ENCODE measurements at regions not wholly inside any gene's neighbourhood (a gene's known extent, or its start where the extent isn't known, plus 50 kb on each side); places are given as distances from the start of the nearest gene placed in this dataset.

- H3K79me2 ChIP-seq (ENCODE audit: insufficient read depth, low read length), result no peaks in the 10 kb centered on the region
- no peaks in the 10 kb centered on the region for H3K4me1 ChIP-seq (ENCODE audit: insufficient read depth, low read length)
- no peaks in the 10 kb centered on the region for H4K20me1 ChIP-seq (ENCODE audit: insufficient read depth, low read length)
- H2AFZ ChIP-seq (ENCODE audit: low read depth, low read length), result no peak overlapping the region
- H3K27ac ChIP-seq (ENCODE audit: low read length), result no peak overlapping the region
- TF ChIP-seq CTCF (IDR thresholded peaks at IDR 0.05; ENCODE audit: borderline replicate concordance, extremely low read depth, low read length, poor library complexity, severe bottlenecking), result no peak
- no peak for TF ChIP-seq EZH2 (IDR thresholded peaks at IDR 0.05; ENCODE audit: borderline replicate concordance, low read depth, low read length, severe bottlenecking)
- H3K36me3 ChIP-seq (ENCODE audit: insufficient read depth, low read length), result no peaks in the 10 kb centered on the region
- DNase-seq (no peak), ATAC-seq (ENCODE audit: insufficient read depth, low read depth) (no peak)
- H3K27me3 ChIP-seq (ENCODE audit: insufficient read depth, low read length, poor library complexity), result peaks cover 8% of the 10 kb centered on the region
- H3K4me2 ChIP-seq (ENCODE audit: insufficient read depth, low read length), result no peak overlapping the region
- no peak overlapping the region for H3K4me3 ChIP-seq (ENCODE audit: low read depth in 1 of 2, low read length in 2 of 2)
- H3K9me3 ChIP-seq (ENCODE audit: insufficient read depth, low read length, severe bottlenecking), result no peaks in the 10 kb centered on the region
- no peak overlapping the region for H3K9ac ChIP-seq (ENCODE audit: low read depth, low read length)
These were observed 623.8 kb downstream of the ADCYAP1 start for GRCh38 chr18:1528447-1528846.

- H3K4me3 ChIP-seq (ENCODE audit: low read depth in 1 of 2, low read length in 2 of 2), result no peak overlapping the region
- no peak overlapping the region for H3K4me2 ChIP-seq (ENCODE audit: insufficient read depth, low read length)
- DNase-seq (no peak), ATAC-seq (ENCODE audit: insufficient read depth, low read depth) (no peak)
- no peak overlapping the region for H3K9ac ChIP-seq (ENCODE audit: low read depth, low read length)
- H2AFZ ChIP-seq (ENCODE audit: low read depth, low read length), result no peak overlapping the region
- H3K4me1 ChIP-seq (ENCODE audit: insufficient read depth, low read length), result no peaks in the 10 kb centered on the region
- no peak for TF ChIP-seq CTCF (IDR thresholded peaks at IDR 0.05; ENCODE audit: borderline replicate concordance, extremely low read depth, low read length, poor library complexity, severe bottlenecking)
- no peak for TF ChIP-seq EZH2 (IDR thresholded peaks at IDR 0.05; ENCODE audit: borderline replicate concordance, low read depth, low read length, severe bottlenecking)
- H3K9me3 ChIP-seq (ENCODE audit: insufficient read depth, low read length, severe bottlenecking), result no peaks in the 10 kb centered on the region
- H3K27me3 ChIP-seq (ENCODE audit: insufficient read depth, low read length, poor library complexity), result peaks cover 8% of the 10 kb centered on the region
- H3K36me3 ChIP-seq (ENCODE audit: insufficient read depth, low read length), result no peaks in the 10 kb centered on the region
- H4K20me1 ChIP-seq (ENCODE audit: insufficient read depth, low read length), result no peaks in the 10 kb centered on the region
- no peaks in the 10 kb centered on the region for H3K79me2 ChIP-seq (ENCODE audit: insufficient read depth, low read length)
- no peak overlapping the region for H3K27ac ChIP-seq (ENCODE audit: low read length)
These were observed 624.4 kb downstream of the ADCYAP1 start for GRCh38 chr18:1528964-1529509.

GRCh38 chr18:1530650-1531049, 626.0 kb downstream of the ADCYAP1 start:
- Histone ChIP-seq H3K4me1 (ENCODE audit: insufficient read depth, low read length) (no peaks in the 10 kb centered on the region), H4K20me1 (ENCODE audit: insufficient read depth, low read length) (no peaks in the 10 kb centered on the region), H3K9me3 (ENCODE audit: insufficient read depth, low read length, severe bottlenecking) (no peaks in the 10 kb centered on the region), H3K9ac (ENCODE audit: low read depth, low read length) (no peak overlapping the region), H3K36me3 (ENCODE audit: insufficient read depth, low read length) (no peaks in the 10 kb centered on the region), H3K4me2 (ENCODE audit: insufficient read depth, low read length) (no peak overlapping the region), H3K79me2 (ENCODE audit: insufficient read depth, low read length) (no peaks in the 10 kb centered on the region), H3K4me3 (ENCODE audit: low read depth in 1 of 2, low read length in 2 of 2) (no peak overlapping the region), H2AFZ (ENCODE audit: low read depth, low read length) (no peak overlapping the region), H3K27me3 (ENCODE audit: insufficient read depth, low read length, poor library complexity) (peaks cover 8% of the 10 kb centered on the region), H3K27ac (ENCODE audit: low read length) (no peak overlapping the region)
- ATAC-seq (ENCODE audit: insufficient read depth, low read depth) (no peak), DNase-seq (no peak)
- TF ChIP-seq CTCF (IDR thresholded peaks at IDR 0.05; ENCODE audit: borderline replicate concordance, extremely low read depth, low read length, poor library complexity, severe bottlenecking), result no peak
- TF ChIP-seq EZH2 (IDR thresholded peaks at IDR 0.05; ENCODE audit: borderline replicate concordance, low read depth, low read length, severe bottlenecking), result no peak

GRCh38 chr18:1539276-1539675, 634.6 kb downstream of the ADCYAP1 start:
- H4K20me1 ChIP-seq (ENCODE audit: insufficient read depth, low read length), result no peaks in the 10 kb centered on the region
- H3K79me2 ChIP-seq (ENCODE audit: insufficient read depth, low read length), result no peaks in the 10 kb centered on the region
- DNase-seq (no peak), ATAC-seq (ENCODE audit: insufficient read depth, low read depth) (no peak)
- no peak overlapping the region for H2AFZ ChIP-seq (ENCODE audit: low read depth, low read length)
- H3K27ac ChIP-seq (ENCODE audit: low read length), result no peak overlapping the region
- H3K4me1 ChIP-seq (ENCODE audit: insufficient read depth, low read length), result no peaks in the 10 kb centered on the region
- H3K9ac ChIP-seq (ENCODE audit: low read depth, low read length), result no peak overlapping the region
- H3K36me3 ChIP-seq (ENCODE audit: insufficient read depth, low read length), result no peaks in the 10 kb centered on the region
- TF ChIP-seq CTCF (IDR thresholded peaks at IDR 0.05; ENCODE audit: borderline replicate concordance, extremely low read depth, low read length, poor library complexity, severe bottlenecking) (no peak), EZH2 (IDR thresholded peaks at IDR 0.05; ENCODE audit: borderline replicate concordance, low read depth, low read length, severe bottlenecking) (no peak)
- H3K4me2 ChIP-seq (ENCODE audit: insufficient read depth, low read length), result no peak overlapping the region
- no peaks in the 10 kb centered on the region for H3K27me3 ChIP-seq (ENCODE audit: insufficient read depth, low read length, poor library complexity)
- no peak overlapping the region for H3K4me3 ChIP-seq (ENCODE audit: low read depth in 1 of 2, low read length in 2 of 2)
- no peaks in the 10 kb centered on the region for H3K9me3 ChIP-seq (ENCODE audit: insufficient read depth, low read length, severe bottlenecking)

All from DND-41 (cell line).